ENCODE measurements at regions not wholly inside any gene's neighbourhood (a gene's known extent, or its start where the extent isn't known, plus 50 kb on each side); places are given as distances from the start of the nearest gene placed in this dataset.

DNA sequence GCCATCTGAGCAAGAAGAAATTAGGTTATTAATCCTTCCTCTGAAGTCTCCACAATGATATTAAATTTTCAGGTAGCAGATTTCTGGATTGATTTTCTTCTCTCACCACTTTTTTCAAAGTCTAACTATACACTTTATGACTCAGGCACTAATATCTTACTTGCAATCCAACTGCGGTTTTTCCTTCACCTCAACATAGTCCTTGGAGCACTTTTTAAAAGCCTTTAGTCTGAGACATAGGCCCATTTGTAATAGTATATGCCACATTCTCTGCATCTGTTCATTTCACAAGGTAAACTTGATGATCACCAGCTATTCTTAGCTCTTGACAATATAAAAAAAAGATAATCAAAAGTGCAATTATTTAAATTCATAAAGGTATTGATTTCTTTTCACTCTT, 55.9 kb upstream of the EDNRA start:
- no peak for DNase-seq (ENCODE audit: low read depth in 3 of 3)

GRCh38 chr4:147428583-147428982, 52.3 kb upstream of the EDNRA start:
- DNase-seq (ENCODE audit: low read depth in 3 of 3), result no peak

DNA sequence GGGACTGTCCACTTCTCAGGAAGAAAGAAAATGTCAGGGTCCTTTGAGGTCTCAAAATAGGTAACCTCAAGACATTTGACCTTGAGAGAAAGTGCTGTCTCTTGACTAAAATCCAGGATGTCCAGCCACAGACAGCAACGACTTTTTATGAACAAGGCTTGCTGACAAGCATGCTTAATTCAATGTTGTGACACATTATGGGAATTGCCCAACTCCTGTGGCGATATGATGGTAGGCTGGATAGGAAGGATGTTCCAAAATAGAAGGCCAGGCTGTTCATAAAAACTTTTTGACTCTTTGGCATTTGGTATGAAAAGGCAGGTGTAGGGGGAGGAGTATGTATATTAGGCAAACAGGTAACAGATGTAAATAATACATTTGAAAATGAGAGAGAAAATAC, 50.8 kb upstream of the EDNRA start:
- DNase-seq (ENCODE audit: low read depth in 3 of 3), result no peak

Measured in stimulated activated CD4-positive, alpha-beta T cell treated with anti-CD3 and anti-CD28 coated beads, TNF-alpha, amount 100 ng/mL, for 24 hours (primary cell).